GM10248 (cell line): ENCODE measurements at regions not wholly inside any gene's neighbourhood (a gene's known extent, or its start where the extent isn't known, plus 50 kb on each side); places are given as distances from the start of the nearest gene placed in this dataset.

Experiments
- CTCF ChIA-PET: fragments of 300-600 bp; sonication (Branson Sonifier 250); formaldehyde crosslinking; extraction: SDS; loops from one replicate; lab custom pipeline; 2021; ENCODE audit warnings: antibody characterized with exemption; lab: Yijun Ruan, JAX
- POLR2A ChIA-PET: fragments of 350-650 bp; sonication (Branson Sonifier 250); formaldehyde crosslinking; extraction: SDS; loops from one replicate; lab custom pipeline; 2020; ENCODE audit warnings: antibody characterized with exemption; lab: Yijun Ruan, JAX
- DNase-seq: peaks from one replicate; pipeline ENCODE4 v3.0.0; 2012; ENCODE audit errors: extremely low spot score
- TF ChIP-seq, protein P1 (sequence below): IDR thresholded peaks from 2 replicates; pipeline ENCODE4 v1.5.1; 2012; ENCODE audit warnings: mild to moderate bottlenecking, low read depth; ENCODE audit errors: extremely low read depth, missing control alignments, control extremely low read depth

DNA sequence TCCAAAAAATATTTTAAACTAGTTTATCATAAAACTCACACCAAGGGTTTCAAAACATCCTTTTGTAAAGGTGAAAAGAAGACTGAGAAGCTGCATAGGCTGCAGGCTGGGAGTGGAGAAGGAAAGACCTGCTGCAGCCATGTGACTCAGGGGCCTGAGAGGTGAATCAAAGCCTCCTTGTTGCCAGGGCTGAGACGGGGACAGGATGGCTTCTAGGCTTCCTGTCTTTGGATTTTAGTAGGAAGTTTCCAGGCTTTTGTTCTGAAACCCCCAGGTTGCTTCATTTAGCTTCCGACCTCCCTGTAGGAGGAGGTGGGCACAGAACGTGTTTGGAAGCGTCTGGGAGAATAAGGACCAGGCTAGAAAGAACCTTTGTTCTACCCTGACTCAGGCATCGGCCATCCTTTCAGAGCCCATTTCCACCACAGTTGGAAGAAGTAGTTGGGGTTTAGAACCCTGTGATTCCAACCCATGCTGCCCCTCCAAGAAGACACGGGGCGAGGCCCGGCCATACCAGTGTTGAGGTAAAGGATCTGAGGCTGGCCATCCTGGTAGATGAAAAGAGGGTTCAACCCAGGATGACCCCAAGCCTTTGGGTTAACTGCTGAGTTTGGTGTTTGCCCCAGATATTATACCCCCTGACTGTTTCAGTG is 122.4 kb downstream of the SLC25A47 start:
- DNase-seq, result no peak
- ChIA-PET POLR2A (no interaction called here), CTCF (interaction anchor here (1.6 to 2.0 kb wide), 2 partner anchors 11 to 17 kb away, joined by 4 to 5 read pairs; no protein-coding TSS in a partner anchor)
- TF ChIP-seq, protein P1, sequence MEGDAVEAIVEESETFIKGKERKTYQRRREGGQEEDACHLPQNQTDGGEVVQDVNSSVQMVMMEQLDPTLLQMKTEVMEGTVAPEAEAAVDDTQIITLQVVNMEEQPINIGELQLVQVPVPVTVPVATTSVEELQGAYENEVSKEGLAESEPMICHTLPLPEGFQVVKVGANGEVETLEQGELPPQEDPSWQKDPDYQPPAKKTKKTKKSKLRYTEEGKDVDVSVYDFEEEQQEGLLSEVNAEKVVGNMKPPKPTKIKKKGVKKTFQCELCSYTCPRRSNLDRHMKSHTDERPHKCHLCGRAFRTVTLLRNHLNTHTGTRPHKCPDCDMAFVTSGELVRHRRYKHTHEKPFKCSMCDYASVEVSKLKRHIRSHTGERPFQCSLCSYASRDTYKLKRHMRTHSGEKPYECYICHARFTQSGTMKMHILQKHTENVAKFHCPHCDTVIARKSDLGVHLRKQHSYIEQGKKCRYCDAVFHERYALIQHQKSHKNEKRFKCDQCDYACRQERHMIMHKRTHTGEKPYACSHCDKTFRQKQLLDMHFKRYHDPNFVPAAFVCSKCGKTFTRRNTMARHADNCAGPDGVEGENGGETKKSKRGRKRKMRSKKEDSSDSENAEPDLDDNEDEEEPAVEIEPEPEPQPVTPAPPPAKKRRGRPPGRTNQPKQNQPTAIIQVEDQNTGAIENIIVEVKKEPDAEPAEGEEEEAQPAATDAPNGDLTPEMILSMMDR, result no peak

DNA sequence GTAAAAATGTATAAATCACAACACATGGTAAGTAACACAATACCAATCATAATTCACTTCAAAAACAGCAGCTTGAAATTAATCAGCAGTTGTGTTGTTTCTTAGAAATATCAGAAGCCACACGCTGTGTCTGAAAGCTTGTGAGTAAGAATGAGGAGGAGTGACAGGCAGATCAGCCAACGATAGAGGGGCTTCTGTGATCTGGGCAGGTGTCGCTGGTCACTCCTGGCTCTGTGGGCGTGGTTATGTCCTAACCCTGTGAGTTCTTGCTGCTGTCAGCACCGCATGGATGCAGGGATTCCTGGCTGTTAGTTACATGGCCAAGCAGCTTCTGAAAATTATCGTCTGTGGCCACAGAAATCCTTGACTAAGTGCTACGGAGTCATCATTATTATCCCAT is 123.4 kb downstream of the SLC25A47 start:
- TF ChIP-seq, protein P1, result no peak
- POLR2A ChIA-PET, result no interaction called here
- no peak for DNase-seq
- CTCF ChIA-PET, result interaction anchor here (1.0 to 2.0 kb wide), 3 partner anchors 10 to 62 kb away, joined by 4 to 5 read pairs (median 4); no protein-coding TSS in a partner anchor

DNA sequence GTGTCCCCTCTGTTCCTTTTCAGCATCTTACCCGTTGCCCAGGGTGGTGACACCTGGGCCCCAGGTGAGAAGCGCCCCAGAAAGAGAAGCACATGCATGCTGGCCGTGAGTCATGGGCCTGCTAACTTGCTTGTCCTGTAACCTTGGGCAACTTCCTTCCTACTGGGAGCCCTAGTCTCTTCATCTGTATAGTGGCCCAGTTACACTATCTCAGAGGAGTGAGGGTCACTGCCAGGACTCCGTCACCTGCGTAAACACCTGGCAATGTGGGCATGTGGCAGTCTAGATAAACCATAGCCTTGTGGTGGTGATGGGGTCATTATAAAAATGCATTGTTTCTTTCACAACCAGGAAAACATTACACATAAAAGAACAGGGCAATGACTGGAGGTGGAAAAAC is 125.2 kb downstream of the SLC25A47 start:
- CTCF ChIA-PET, result no interaction called here
- TF ChIP-seq, protein P1, result no peak
- no peak for DNase-seq
- POLR2A ChIA-PET, result no interaction called here

DNA sequence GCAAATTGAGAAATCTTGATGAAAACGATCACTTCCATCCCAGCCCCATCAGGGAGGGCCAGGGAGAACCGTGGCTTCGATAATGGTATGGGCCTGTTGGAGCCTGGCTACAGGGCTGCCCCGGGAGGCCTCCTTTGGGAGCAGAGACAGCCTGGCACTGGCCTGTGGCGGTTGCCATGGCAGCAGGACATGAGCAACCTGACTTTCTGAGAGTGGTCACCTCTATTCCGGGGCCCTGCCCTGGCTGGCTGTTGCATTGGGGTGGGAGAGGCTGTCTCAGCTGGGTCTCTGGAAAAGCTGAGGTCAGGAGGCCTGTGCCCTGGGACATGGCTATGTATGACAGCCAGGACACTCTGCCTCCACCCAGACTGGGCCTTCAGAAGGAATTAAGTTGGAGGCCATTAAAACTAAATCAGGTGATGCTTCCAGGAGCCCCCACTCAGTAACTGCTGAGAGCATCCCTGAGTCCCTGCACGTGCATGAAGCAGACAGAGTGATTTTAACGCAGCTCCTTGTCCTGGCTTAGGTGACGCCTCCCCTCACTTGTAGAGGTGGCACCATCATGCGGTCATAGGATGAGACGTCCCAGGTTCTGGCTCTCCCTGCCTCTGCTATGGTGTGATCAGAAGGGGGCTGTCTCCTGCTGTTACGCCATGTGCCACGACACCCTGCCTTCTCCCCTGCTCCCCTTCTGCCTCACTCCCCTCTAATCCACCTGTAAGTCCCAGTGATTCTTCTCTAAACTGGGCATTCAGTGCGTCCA is 126.3 kb downstream of the SLC25A47 start:
- DNase-seq, result no peak
- POLR2A ChIA-PET, result no interaction called here
- CTCF ChIA-PET, result no interaction called here
- TF ChIP-seq, protein P1, result no peak

DNA sequence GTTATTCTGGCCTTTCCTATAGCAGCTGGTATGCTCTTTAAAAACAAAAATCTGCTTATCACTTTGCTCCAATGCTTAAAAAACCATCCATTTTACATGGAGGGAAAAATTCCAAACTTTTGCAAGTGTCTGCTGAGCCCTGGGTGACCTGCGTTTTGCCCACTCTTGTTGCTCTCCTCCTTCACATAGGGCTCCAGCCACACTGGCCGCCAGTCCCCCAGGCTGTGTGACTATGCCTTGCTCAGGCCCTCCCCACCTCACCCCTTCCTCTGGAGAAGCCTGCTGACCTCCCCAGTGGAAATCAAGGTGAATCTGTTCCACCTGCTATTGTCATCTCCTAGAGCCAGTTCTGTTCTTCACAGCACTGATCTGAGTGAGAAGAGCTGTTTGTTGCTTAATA is 126.9 kb downstream of the SLC25A47 start:
- POLR2A ChIA-PET, result no interaction called here
- DNase-seq, result no peak
- CTCF ChIA-PET, result no interaction called here

DNA sequence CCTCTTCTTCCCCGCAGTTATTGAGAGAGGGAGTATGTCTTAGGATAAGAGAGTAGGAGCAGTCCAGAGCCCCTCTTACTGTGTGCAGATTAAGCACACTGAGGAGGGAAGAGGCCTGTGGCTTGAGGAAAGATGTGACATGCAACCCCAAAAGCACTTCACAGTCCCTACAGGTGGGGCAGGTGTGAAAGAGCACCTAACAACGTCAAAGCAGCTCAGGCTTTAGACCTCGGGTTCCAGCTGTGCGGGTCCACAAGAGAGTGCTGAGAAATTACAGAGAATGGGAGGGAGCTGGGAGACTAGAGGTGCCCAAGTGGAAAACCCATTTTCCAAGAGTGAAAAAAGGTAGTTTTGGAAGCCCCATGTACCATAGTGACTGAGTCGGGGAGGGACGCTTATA is 127.6 kb downstream of the SLC25A47 start:
- TF ChIP-seq, protein P1, result no peak
- POLR2A ChIA-PET, result no interaction called here
- CTCF ChIA-PET, result interaction anchor here (1.0 to 1.5 kb wide), 2 partner anchors 13 to 15 kb away, joined by 3 read pairs; no protein-coding TSS in a partner anchor

More for the DNA sequence above, 126.9 kb downstream of the SLC25A47 start:
- TF ChIP-seq, protein P1, result no peak

More for the DNA sequence above, 127.6 kb downstream of the SLC25A47 start:
- no peak for DNase-seq
